ES-I3 (cell line): ENCODE measurements at regions not wholly inside any gene's neighbourhood (a gene's known extent, or its start where the extent isn't known, plus 50 kb on each side); places are given as distances from the start of the nearest gene placed in this dataset.
A peak's percentile ranks its signal among the peaks of the same experiment; 100 is the strongest.
"Not testable (repeated sequence)": the region's sequence is repeated elsewhere in the genome, so short reads cannot be mapped to it uniquely, and the experiment has no call there.

ENCODE experiments used
- H3K36me3 ChIP-seq: 2 replicates; pipeline ENCODE4 v1.6.1; 2013; ENCODE audit warnings: mild to moderate bottlenecking, low read length, control low read depth, moderate library complexity; ENCODE audit not compliant: insufficient read depth
- H3K4me1 ChIP-seq: 2 replicates; pipeline ENCODE4 v1.6.1; 2013; ENCODE audit warnings: mild to moderate bottlenecking, control low read depth, low read length; ENCODE audit not compliant: insufficient read depth
- H3K9ac ChIP-seq: 2 replicates; pipeline ENCODE4 v1.6.1; 2013; ENCODE audit warnings: low read depth, mild to moderate bottlenecking, low read length, moderate library complexity
- H3K9me3 ChIP-seq: 2 replicates; pipeline ENCODE4 v1.6.1; 2013; ENCODE audit warnings: mild to moderate bottlenecking, low read length, moderate library complexity; ENCODE audit not compliant: control insufficient read depth, insufficient read depth

DNA sequence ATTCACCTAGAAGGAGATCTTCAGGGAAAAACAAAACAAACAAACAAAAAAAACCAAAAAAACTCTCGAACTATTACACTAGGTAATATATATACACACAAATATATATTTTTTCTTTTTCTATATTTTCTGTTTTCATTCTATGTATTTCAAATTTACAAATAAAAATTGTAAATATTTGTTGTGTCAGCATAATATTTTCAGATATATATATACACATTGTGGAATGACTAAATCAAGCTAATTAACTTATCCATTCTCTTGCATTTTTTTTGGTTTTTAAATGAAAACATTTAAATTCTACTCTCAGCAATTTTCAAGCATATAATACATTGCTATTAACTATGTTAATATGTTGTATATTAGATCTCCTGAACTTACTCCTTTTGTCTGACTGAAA is 762.0 kb upstream of the PCDH10 start:
- no peaks in the 10 kb centered on the region for H3K4me1 ChIP-seq
- H3K9ac ChIP-seq, result no peak overlapping the region
- H3K9me3 ChIP-seq, result no peaks in the 10 kb centered on the region
- H3K36me3 ChIP-seq, result no peaks in the 10 kb centered on the region

DNA sequence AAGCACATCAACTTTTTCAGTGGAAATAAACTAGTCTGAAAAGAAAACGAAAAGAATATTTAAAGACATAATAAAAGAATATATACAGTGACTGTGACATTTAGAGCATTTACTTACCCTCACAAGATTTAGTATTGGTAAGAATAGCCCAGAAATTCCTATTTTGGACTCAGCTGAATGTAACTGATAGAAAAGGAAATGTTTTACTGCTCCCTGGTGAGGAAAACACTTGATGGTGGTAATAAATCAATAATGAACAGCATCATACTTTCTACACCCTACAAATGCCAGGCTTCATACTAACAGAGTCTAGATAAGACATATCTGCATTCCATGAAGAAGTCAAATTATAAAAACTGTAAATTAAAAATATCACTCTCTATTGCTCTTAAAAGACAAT is 753.5 kb upstream of the PCDH10 start:
- Histone ChIP-seq H3K9ac (no peak overlapping the region), H3K9me3 (no peaks in the 10 kb centered on the region), H3K4me1 (no peaks in the 10 kb centered on the region), H3K36me3 (no peaks in the 10 kb centered on the region)

DNA sequence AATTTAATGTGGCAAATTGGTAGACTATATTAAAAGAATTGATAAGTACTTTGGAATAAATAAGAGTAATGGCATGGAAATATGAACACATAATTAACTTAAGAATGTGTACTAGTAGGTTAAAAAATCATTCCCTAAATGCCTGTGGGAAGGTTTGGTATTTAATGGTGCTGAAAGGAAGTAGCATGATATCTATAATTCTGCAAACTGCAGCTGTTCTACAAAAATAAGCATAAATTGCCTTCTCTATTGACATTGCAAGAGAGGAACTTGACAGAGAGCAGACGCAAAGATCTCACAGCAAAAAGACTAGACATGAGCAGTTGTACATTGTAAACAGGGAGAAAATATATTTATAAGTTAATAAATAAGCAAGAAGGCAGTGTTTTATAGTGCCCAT is 752.5 kb upstream of the PCDH10 start:
- H3K36me3 ChIP-seq, result no peaks in the 10 kb centered on the region
- no peaks in the 10 kb centered on the region for H3K4me1 ChIP-seq
- no peaks in the 10 kb centered on the region for H3K9me3 ChIP-seq
- no peak overlapping the region for H3K9ac ChIP-seq

DNA sequence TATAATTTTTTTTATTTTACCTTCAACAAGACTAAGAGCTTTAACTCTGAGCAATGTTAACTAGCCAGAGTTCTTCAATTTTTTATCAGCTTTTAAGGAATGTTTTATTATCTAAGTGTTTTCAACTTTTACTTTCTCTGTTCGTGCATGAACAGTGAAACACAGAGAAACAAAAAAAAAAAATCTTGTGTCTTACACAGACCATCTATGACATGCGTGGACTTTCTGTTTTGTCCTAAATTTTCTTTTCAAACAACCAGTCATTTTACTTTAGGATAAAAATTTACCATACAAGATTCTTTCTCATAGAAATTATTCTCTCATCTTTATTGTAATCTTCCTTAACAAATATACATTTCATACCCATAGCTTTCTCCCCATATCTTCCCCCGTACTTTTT is 731.9 kb upstream of the PCDH10 start:
- Histone ChIP-seq H3K9me3 (peaks cover 22% of the 10 kb centered on the region; the same call in 1 of the 2 replicates), H3K4me1 (no peaks in the 10 kb centered on the region), H3K36me3 (no peaks in the 10 kb centered on the region; the same call in 1 of the 2 replicates), H3K9ac (no peak overlapping the region)

DNA sequence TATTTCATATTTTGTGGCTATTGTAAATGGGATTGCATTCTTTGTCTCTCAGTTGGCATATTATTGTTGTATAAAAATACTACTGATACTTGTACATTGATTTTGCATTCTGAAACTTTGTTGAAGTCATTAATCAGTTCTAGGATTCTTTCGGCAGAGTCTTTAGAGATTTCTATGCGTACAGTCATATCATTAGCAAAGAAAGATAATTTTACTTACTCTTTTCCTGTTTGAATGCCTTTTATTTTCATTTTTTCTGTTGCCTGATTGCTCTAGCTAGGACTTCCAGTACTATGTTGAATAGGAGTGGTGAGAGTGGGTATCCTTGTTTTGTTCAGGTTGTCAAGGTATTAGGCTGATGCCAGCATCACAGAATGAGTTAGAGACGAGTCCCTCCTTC is 722.0 kb upstream of the PCDH10 start:
- Histone ChIP-seq H3K36me3 (no peaks in the 10 kb centered on the region), H3K4me1 (no peaks in the 10 kb centered on the region), H3K9me3 (no peaks in the 10 kb centered on the region; the same call in 1 of the 2 replicates), H3K9ac (no peak overlapping the region)

DNA sequence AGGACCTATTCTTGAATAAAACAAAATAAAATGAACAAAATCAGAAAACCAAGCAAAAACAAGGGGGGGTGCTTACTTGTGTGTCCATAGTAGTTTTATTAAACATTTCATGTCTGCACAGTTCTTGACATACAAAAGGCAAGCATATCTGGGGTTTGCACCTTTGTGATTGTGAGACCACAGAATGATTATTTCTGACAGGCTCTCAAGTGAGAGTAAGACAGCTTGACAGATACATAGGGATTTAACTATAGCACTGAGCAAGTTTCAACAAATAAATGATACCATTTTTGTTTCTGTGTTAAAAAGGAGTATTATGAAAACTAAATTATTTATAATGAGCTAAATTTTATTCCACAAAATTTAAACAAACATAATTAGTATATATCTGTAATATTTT is 712.0 kb upstream of the PCDH10 start:
- Histone ChIP-seq H3K36me3 (no peaks in the 10 kb centered on the region), H3K9me3 (no peaks in the 10 kb centered on the region), H3K9ac (no peak overlapping the region), H3K4me1 (no peaks in the 10 kb centered on the region)

DNA sequence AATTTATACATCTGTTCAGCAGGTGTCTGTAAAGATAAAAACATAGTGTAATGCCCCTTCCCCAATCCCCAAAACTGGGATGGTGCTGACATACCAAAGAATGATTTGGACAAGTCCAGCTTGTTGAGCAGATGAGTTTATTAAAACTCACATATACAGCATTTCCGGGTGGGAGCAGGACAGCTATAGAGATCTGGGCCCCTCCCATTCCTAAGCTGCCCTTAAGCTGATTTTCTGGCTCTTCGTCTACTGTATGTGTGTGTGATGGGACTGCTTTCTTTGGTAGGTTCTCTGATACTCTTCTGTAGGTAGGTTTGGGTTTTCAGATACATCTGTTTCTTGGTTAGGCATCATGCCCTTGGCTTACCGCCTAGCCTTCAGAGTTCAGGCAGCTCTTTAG is 703.7 kb upstream of the PCDH10 start:
- H3K9ac ChIP-seq, result no peak overlapping the region

DNA sequence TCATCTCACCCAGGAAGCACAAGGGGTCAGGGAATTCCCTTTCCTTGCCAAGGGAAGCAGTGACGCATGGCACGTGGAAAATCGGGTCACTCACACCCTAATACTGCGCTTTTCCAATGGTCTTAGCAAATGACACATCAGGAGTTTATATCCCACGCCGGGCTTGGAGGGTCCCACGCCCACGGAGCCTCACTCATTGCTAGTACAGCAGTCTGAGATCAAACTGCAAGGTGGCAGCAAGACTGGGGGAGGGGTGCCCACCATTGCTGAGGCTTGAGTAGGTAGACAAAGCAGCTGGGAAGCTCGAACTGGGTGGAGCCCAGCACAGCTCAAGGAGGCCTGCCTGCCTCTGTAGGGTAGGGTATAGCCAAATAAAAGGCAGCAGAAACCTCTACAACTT is 691.1 kb upstream of the PCDH10 start:
- H3K36me3 ChIP-seq, H3K9me3 ChIP-seq, H3K4me1 ChIP-seq: not testable (repeated sequence)

More for the DNA sequence above, 703.7 kb upstream of the PCDH10 start:
- H3K4me1 ChIP-seq, result no peaks in the 10 kb centered on the region
- no peaks in the 10 kb centered on the region for H3K36me3 ChIP-seq
- no peaks in the 10 kb centered on the region; the same call in 1 of the 2 replicates for H3K9me3 ChIP-seq

DNA sequence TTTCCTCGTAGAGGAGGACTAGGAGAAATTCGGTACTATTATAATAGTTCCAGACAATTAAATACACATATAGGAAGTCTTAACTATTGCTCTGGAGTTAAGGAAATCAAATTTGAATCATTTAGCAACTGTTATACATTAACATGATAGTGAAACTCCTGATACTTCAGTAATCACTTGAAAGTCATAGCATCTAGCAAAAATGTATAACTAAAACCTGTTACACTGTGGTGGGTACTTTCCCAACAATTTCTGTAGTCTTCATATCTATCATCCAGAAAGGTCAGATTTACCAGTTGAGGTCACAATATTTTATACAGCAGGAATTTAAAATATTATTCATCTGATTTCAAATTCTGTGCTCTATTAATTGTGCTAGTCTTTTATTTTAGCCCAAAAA is 669.6 kb upstream of the PCDH10 start:
- H3K9ac ChIP-seq, result no peak overlapping the region
- H3K4me1 ChIP-seq, result no peaks in the 10 kb centered on the region
- H3K9me3 ChIP-seq, result 0 out of 2 replicates have a peak, but pooled peaks cover 5% of the 10 kb centered on the region
- no peaks in the 10 kb centered on the region for H3K36me3 ChIP-seq

More for the DNA sequence above, 691.1 kb upstream of the PCDH10 start:
- H3K9ac ChIP-seq, result not testable (repeated sequence)

DNA sequence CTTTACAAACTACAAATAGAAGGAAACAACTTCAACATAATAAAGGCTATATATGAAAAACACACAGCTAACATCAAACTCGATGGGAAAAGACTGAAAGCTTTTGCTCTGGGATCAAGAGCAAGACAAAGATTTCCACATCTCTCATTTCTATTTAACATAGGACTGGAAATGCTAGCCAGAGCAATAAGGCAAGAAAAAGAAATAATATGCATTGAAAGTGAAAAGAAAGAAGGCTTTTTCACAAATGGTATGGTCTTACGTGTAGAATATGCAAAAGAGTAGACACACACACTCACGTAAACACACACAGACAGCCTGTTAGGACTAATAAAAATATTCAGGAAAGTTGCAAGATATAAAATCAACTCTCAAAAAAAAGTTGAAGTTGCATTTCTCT is 660.5 kb upstream of the PCDH10 start:
- H3K4me1 ChIP-seq, result peaks cover 24% of the 10 kb centered on the region; the same call in 1 of the 2 replicates

DNA sequence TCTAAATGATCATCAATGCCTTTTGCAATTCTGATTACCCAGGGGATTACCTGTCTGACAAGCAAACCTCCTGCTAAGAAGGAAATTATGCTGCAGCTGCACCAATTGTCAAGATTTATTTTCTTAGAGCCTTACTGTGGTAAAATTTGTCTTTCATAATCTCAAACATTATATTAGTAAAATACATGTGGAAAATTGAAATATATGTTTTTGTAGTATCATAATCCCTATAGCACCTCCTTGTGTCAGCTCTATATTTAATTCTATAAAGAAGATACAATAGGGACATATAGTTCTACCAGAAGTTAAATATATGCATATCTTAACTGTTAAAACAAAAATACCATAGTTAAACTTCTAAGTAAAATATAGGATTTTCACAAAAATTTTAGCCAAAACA is 655.6 kb upstream of the PCDH10 start:
- Histone ChIP-seq H3K9me3 (peaks cover 4% of the 10 kb centered on the region; the same call in 1 of the 2 replicates), H3K4me1 (peaks cover 40% of the 10 kb centered on the region), H3K36me3 (no peaks in the 10 kb centered on the region), H3K9ac (no peak overlapping the region; the same call in 1 of the 2 replicates)

More for the DNA sequence above, 660.5 kb upstream of the PCDH10 start:
- Histone ChIP-seq H3K9ac (no peak overlapping the region), H3K9me3 (peaks cover 19% of the 10 kb centered on the region), H3K36me3 (no peaks in the 10 kb centered on the region; the same call in 1 of the 2 replicates)

DNA sequence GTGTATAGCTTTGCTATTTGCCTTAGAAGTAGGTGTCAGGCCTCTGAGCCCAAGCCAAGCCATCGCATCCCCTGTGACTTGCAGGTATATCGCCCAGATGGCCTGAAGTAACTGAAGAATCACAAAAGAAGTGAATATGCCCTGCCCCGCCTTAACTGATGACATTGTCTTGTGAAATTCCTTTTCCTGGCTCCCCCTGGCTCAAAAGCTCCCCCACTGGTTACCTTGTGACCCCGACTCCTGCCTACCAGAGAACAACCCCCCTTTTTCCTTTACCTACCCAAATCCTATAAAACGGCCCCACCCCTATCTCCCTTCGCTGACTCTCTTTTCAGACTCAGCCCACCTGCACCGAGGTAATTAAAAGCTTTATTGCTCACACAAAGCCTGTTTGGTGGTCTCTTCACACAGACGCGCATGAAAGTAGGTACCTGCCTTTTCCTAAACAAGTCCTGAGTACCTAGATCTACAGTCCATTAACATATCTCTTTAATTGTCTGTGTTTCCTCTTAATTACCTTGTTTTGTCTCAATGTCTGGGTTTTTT is 653.8 kb upstream of the PCDH10 start:
- not testable (repeated sequence) for H3K36me3 ChIP-seq, H3K9me3 ChIP-seq
- peak overlapping the region; percentile 25 for H3K9ac ChIP-seq
- H3K4me1 ChIP-seq, result peaks cover 40% of the 10 kb centered on the region

DNA sequence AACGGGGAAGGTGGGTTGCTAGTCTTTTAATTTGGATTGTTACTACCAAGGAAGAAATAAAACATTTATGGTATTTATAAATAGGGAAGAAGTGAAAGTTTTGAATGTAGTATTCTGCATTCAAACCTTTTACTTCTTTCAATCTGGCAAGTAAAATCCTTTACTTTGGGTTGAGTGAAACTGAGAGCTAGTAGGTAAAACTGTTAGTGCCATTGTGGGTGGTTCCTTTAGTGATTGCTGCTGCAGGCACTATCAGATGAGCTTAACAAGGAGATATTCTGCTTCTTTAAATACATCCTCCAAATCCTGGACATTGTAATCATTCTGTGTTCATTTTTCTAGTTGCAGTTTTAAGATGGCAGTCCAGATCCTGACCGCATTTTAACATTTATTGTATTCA is 650.9 kb upstream of the PCDH10 start:
- no peak overlapping the region for H3K9ac ChIP-seq
- H3K4me1 ChIP-seq, result peaks cover 22% of the 10 kb centered on the region
- no peaks in the 10 kb centered on the region for H3K36me3 ChIP-seq
- no peaks in the 10 kb centered on the region for H3K9me3 ChIP-seq

DNA sequence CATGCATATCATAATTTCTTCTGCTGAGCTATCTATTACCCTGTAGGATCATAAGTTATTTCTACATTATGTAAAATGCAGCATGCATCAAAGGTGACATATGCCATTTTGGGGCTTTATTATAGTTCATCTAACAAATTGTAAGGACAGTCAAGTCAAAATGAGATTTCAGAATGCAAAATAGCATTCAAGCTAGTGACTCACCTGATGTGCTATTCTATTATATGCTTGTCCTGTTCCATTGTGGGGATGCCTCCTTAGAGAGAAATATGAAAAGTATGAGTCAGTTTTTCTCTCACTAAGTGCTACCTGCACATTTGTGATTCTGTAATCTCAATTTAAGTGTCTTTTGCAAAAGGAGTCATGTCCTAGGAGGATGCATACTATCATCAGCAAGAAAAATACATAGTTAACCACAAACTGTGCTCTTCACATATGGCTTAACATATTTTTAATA is 647.0 kb upstream of the PCDH10 start:
- H3K9me3 ChIP-seq, result no peaks in the 10 kb centered on the region
- H3K4me1 ChIP-seq, result peaks cover 4% of the 10 kb centered on the region; the same call in 1 of the 2 replicates
- no peaks in the 10 kb centered on the region for H3K36me3 ChIP-seq
- no peak overlapping the region for H3K9ac ChIP-seq

DNA sequence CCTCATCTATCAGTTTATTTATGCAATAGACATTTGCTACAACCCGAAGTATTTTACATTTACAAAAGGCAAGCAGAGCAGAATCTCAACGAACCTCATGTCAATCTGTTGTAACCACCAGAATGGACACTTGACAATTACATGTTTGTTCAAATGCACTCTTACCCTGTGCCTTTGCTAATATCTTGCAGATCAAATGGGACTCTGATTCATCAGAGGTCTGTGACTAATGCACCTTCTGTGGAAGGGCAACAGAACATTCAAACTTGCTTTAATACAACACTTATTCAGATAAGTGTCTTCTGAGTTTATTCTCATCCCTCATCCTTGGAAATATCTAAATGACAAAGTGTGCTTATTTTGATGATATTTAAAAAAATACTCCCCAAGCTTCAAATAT is 644.7 kb upstream of the PCDH10 start:
- Histone ChIP-seq H3K4me1 (peaks cover 3% of the 10 kb centered on the region; the same call in 1 of the 2 replicates), H3K9ac (no peak overlapping the region), H3K9me3 (no peaks in the 10 kb centered on the region), H3K36me3 (no peaks in the 10 kb centered on the region)
